ENCODE measurements at regions not wholly inside any gene's neighbourhood (a gene's known extent, or its start where the extent isn't known, plus 50 kb on each side); places are given as distances from the start of the nearest gene placed in this dataset.

GRCh38 chr4:107562316-107562715 lies 157.7 kb downstream of the PAPSS1 start:
- Histone ChIP-seq H3K4me1 (no peaks in the 10 kb centered on the region), H3K4me3 (no peak overlapping the region), H3K27ac (no peak overlapping the region), H3K36me3 (no peaks in the 10 kb centered on the region), H3K9me3 (peaks cover 0 to 16% of the 10 kb centered on the region in 2 donors), H3K27me3 (no peaks in the 10 kb centered on the region)
- DNase-seq (ENCODE audit: low spot score) = no peak
- TF ChIP-seq, protein P1, sequence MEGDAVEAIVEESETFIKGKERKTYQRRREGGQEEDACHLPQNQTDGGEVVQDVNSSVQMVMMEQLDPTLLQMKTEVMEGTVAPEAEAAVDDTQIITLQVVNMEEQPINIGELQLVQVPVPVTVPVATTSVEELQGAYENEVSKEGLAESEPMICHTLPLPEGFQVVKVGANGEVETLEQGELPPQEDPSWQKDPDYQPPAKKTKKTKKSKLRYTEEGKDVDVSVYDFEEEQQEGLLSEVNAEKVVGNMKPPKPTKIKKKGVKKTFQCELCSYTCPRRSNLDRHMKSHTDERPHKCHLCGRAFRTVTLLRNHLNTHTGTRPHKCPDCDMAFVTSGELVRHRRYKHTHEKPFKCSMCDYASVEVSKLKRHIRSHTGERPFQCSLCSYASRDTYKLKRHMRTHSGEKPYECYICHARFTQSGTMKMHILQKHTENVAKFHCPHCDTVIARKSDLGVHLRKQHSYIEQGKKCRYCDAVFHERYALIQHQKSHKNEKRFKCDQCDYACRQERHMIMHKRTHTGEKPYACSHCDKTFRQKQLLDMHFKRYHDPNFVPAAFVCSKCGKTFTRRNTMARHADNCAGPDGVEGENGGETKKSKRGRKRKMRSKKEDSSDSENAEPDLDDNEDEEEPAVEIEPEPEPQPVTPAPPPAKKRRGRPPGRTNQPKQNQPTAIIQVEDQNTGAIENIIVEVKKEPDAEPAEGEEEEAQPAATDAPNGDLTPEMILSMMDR (IDR thresholded peaks at IDR 0.05) = no peak

- Histone ChIP-seq H3K36me3 (no peaks in the 10 kb centered on the region), H3K4me3 (no peak overlapping the region), H3K27me3 (no peaks in the 10 kb centered on the region), H3K9me3 (peaks cover 0 to 16% of the 10 kb centered on the region in 2 donors), H3K27ac (no peak overlapping the region), H3K4me1 (no peaks in the 10 kb centered on the region)
- no peak for DNase-seq (ENCODE audit: low spot score)
- TF ChIP-seq, protein P1 (IDR thresholded peaks at IDR 0.05) = no peak
These were observed 158.6 kb downstream of the PAPSS1 start for GRCh38 chr4:107561481-107561880.

GRCh38 chr4:107559653-107560052 lies 160.4 kb downstream of the PAPSS1 start:
- H3K9me3 ChIP-seq = peaks cover 0 to 22% of the 10 kb centered on the region in 2 donors

GRCh38 chr4:107552306-107552705 lies 167.7 kb downstream of the PAPSS1 start:
- no peaks in the 10 kb centered on the region for H3K4me1 ChIP-seq
- H3K27ac ChIP-seq = no peak overlapping the region
- H3K9me3 ChIP-seq = peaks cover 0 to 11% of the 10 kb centered on the region in 2 donors
- no peaks in the 10 kb centered on the region for H3K36me3 ChIP-seq
- H3K4me3 ChIP-seq = no peak overlapping the region
- TF ChIP-seq, protein P1 (IDR thresholded peaks at IDR 0.05) = no peak
- H3K27me3 ChIP-seq = no peaks in the 10 kb centered on the region
- no peak for DNase-seq (ENCODE audit: low spot score)

More at GRCh38 chr4:107559653-107560052, 160.4 kb downstream of the PAPSS1 start:
- Histone ChIP-seq H3K4me1 (no peaks in the 10 kb centered on the region), H3K36me3 (no peaks in the 10 kb centered on the region), H3K27ac (no peak overlapping the region), H3K27me3 (no peaks in the 10 kb centered on the region), H3K4me3 (no peak overlapping the region)
- no peak for DNase-seq (ENCODE audit: low spot score)
- TF ChIP-seq, protein P1 (IDR thresholded peaks at IDR 0.05) = no peak

- Histone ChIP-seq H3K4me1 (no peaks in the 10 kb centered on the region), H3K9me3 (no peaks in the 10 kb centered on the region), H3K27ac (no peak overlapping the region), H3K36me3 (no peaks in the 10 kb centered on the region), H3K27me3 (no peaks in the 10 kb centered on the region), H3K4me3 (no peak overlapping the region)
- no peak for DNase-seq (ENCODE audit: low spot score)
- TF ChIP-seq, protein P1 (IDR thresholded peaks at IDR 0.05) = no peak
These were observed 171.7 kb downstream of the PAPSS1 start for GRCh38 chr4:107548211-107548905.

DNA sequence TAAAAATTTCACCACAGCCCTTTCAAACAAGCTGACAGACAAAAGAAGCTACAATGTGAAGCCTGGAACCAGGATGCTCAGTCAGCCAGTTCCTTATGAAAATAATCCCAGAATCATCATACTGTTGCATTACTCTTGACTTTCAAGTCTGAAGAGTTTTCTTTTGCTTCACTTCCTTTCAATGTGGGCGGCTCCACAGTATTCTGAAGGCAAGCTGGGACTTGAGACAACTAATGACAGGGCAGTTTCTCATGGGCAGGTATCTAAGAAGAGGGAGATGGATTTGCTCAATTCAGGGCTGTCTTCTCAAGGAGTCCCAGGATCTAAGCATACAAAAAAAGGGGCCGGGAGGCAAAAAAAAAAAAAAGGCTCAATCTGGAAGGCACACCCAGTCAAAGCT lies 173.4 kb downstream of the PAPSS1 start:
- Histone ChIP-seq H3K27me3 (no peaks in the 10 kb centered on the region), H3K4me1 (no peaks in the 10 kb centered on the region), H3K27ac (no peak overlapping the region), H3K4me3 (no peak overlapping the region), H3K36me3 (no peaks in the 10 kb centered on the region), H3K9me3 (no peaks in the 10 kb centered on the region)
- TF ChIP-seq, protein P1 (IDR thresholded peaks at IDR 0.05) = no peak
- DNase-seq (ENCODE audit: low spot score) = no peak
